ENCODE measurements at regions not wholly inside any gene's neighbourhood (a gene's known extent, or its start where the extent isn't known, plus 50 kb on each side); places are given as distances from the start of the nearest gene placed in this dataset.

DNA sequence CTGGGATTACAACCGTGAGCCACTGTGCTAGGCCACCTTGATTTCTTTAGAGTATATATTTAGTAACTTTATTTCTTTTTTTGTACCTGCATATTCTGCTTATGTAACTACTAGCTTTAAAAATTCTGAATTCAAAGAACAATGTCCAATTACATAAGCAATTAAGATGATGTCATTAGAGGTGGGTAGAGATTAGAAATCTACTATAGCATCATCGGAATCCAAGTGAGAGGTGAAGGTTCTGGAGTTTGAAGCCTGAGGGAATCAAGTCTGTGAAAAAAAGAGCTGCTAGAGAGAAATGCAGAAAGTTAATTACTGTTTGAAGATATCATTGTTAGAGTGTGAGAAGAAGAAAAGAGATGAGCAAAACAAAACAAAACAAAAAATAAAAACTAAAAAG, 79.0 kb upstream of the ENPEP start:
- TF ChIP-seq, protein P1, sequence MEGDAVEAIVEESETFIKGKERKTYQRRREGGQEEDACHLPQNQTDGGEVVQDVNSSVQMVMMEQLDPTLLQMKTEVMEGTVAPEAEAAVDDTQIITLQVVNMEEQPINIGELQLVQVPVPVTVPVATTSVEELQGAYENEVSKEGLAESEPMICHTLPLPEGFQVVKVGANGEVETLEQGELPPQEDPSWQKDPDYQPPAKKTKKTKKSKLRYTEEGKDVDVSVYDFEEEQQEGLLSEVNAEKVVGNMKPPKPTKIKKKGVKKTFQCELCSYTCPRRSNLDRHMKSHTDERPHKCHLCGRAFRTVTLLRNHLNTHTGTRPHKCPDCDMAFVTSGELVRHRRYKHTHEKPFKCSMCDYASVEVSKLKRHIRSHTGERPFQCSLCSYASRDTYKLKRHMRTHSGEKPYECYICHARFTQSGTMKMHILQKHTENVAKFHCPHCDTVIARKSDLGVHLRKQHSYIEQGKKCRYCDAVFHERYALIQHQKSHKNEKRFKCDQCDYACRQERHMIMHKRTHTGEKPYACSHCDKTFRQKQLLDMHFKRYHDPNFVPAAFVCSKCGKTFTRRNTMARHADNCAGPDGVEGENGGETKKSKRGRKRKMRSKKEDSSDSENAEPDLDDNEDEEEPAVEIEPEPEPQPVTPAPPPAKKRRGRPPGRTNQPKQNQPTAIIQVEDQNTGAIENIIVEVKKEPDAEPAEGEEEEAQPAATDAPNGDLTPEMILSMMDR (IDR thresholded peaks at IDR 0.05): no peak
- TF ChIP-seq POLR2A (IDR thresholded peaks at IDR 0.05) (no peak), POLR2AphosphoS5 (IDR thresholded peaks at IDR 0.05) (no peak)
